Keratinocyte (primary cell): ENCODE measurements at regions not wholly inside any gene's neighbourhood (a gene's known extent, or its start where the extent isn't known, plus 50 kb on each side); places are given as distances from the start of the nearest gene placed in this dataset.

Source experiments
- EZH2 ChIP-seq: IDR thresholded peaks from one replicate; pipeline ENCODE4 v1.6.1; 2012; ENCODE audit warnings: inconsistent platforms, mild to moderate bottlenecking, low read length, moderate library complexity
- TF ChIP-seq, protein P1 (sequence below), 3 experiments: IDR thresholded peaks in 1 of 3; conservative IDR thresholded peaks in 1 of 3; optimal IDR thresholded peaks in 1 of 3; 2 replicates in 2 of 3; 3 replicates in 1 of 3; pipeline versions ENCODE3 to v1.5.1; 2011; ENCODE audit warnings: low read length in 3 of 3, mild to moderate bottlenecking in 3 of 3, moderate library complexity in 2 of 3, control low read depth in 1 of 3, inconsistent platforms in 1 of 3; ENCODE audit not compliant: insufficient read depth in 2 of 3; ENCODE audit errors: extremely low read depth in 1 of 3

DNA sequence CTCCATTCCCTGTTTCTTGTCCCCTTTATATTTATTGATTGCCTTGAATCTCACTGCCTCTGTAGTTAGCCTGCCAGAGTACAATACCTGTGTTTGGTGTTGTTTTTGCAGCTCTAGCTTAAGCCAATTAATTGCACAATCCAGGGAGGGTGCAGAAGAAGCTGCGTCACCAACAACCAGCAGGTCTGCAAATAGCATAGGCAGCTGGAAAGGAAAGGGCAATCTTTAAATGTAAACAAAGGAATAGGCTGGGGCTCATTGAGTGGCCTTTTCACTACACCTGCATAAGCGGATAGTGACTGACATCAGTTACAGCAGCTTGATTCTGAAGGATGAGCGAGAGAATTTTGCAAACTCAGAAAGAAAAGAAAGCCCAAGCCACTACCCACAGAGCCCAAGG is 106.8 kb upstream of the RAI2 start:
- TF ChIP-seq, protein P1, sequence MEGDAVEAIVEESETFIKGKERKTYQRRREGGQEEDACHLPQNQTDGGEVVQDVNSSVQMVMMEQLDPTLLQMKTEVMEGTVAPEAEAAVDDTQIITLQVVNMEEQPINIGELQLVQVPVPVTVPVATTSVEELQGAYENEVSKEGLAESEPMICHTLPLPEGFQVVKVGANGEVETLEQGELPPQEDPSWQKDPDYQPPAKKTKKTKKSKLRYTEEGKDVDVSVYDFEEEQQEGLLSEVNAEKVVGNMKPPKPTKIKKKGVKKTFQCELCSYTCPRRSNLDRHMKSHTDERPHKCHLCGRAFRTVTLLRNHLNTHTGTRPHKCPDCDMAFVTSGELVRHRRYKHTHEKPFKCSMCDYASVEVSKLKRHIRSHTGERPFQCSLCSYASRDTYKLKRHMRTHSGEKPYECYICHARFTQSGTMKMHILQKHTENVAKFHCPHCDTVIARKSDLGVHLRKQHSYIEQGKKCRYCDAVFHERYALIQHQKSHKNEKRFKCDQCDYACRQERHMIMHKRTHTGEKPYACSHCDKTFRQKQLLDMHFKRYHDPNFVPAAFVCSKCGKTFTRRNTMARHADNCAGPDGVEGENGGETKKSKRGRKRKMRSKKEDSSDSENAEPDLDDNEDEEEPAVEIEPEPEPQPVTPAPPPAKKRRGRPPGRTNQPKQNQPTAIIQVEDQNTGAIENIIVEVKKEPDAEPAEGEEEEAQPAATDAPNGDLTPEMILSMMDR (optimal IDR thresholded peaks at IDR 0.05 in 1 of 3, IDR thresholded peaks at IDR 0.05 in 1 of 3, conservative IDR thresholded peaks at IDR 0.05 in 1 of 3; ENCODE audit: extremely low read depth in 1 of 3, insufficient read depth in 2 of 3, low read length in 3 of 3), result no peak
- no peak for TF ChIP-seq EZH2
